ENCODE measurements at regions not wholly inside any gene's neighbourhood (a gene's known extent, or its start where the extent isn't known, plus 50 kb on each side); places are given as distances from the start of the nearest gene placed in this dataset.

GRCh38 chr6:92608751-92609150, 810.6 kb downstream of the EPHA7 start:
- TF ChIP-seq CTCF (IDR thresholded peaks at IDR 0.05; ENCODE audit: low read length) = no peak
- no peak for TF ChIP-seq EZH2phosphoT487 (IDR thresholded peaks at IDR 0.05; ENCODE audit: low read length)

All from MM.1S (cell line).